Esophagus squamous epithelium (tissue), 4 donors: ENCODE measurements at regions not wholly inside any gene's neighbourhood (a gene's known extent, or its start where the extent isn't known, plus 50 kb on each side); places are given as distances from the start of the nearest gene placed in this dataset.

ENCODE experiments used
- CTCF ChIP-seq, 6 experiments: fragments of 450-650 bp in 4 of 6; fragments of 200-600 bp in 2 of 6; sonication (generic) in 2 of 6; IDR thresholded peaks; one replicate each; pipeline ENCODE4 v1.5.1; 2016 to 2019; ENCODE audit warnings: antibody characterized with exemption in 6 of 6, mild to moderate bottlenecking in 4 of 6, moderate library complexity in 4 of 6
- POLR2A ChIP-seq, 4 donors: fragments of 450-650 bp; IDR thresholded peaks; one replicate each; pipeline ENCODE4 v1.6.1; 2017; ENCODE audit warnings: antibody characterized with exemption in 4 of 4, mild to moderate bottlenecking in 4 of 4, moderate library complexity in 3 of 4

- TF ChIP-seq POLR2A (IDR thresholded peaks at IDR 0.05) (no peak), CTCF (IDR thresholded peaks at IDR 0.05) (no peak)
These were observed 336.7 kb downstream of the AGTPBP1 start for GRCh38 chr9:85404911-85405565.
